ENCODE measurements at regions not wholly inside any gene's neighbourhood (a gene's known extent, or its start where the extent isn't known, plus 50 kb on each side); places are given as distances from the start of the nearest gene placed in this dataset.
"Not testable (repeated sequence)": the region's sequence is repeated elsewhere in the genome, so short reads cannot be mapped to it uniquely, and the experiment has no call there.

DNA sequence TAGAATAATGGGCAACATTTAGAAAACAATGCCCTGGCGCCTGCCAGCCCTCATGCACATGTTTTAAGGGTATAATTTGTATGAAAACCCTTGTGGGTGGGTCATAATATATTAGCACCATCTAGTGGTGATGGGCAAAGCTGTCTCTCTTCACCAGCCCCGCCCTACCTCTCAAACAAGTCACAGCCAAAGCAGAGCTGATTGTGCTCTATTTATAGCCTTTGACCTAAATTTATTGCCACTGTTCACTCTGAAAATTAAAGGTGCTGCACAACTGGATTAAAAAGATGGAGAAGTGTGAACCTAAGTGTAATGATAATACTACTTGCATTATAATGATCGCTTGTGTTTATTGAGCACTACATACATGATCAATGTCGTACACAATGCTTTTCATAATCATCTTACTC, 131.9 kb upstream of the ANKH start:
- TF ChIP-seq, protein P1, sequence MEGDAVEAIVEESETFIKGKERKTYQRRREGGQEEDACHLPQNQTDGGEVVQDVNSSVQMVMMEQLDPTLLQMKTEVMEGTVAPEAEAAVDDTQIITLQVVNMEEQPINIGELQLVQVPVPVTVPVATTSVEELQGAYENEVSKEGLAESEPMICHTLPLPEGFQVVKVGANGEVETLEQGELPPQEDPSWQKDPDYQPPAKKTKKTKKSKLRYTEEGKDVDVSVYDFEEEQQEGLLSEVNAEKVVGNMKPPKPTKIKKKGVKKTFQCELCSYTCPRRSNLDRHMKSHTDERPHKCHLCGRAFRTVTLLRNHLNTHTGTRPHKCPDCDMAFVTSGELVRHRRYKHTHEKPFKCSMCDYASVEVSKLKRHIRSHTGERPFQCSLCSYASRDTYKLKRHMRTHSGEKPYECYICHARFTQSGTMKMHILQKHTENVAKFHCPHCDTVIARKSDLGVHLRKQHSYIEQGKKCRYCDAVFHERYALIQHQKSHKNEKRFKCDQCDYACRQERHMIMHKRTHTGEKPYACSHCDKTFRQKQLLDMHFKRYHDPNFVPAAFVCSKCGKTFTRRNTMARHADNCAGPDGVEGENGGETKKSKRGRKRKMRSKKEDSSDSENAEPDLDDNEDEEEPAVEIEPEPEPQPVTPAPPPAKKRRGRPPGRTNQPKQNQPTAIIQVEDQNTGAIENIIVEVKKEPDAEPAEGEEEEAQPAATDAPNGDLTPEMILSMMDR (IDR thresholded peaks at IDR 0.05): peak; percentile 71
- no peak overlapping the region for H3K27ac ChIP-seq
- no peak for DNase-seq (ENCODE audit: low spot score)
- H3K4me3 ChIP-seq: no peak overlapping the region

DNA sequence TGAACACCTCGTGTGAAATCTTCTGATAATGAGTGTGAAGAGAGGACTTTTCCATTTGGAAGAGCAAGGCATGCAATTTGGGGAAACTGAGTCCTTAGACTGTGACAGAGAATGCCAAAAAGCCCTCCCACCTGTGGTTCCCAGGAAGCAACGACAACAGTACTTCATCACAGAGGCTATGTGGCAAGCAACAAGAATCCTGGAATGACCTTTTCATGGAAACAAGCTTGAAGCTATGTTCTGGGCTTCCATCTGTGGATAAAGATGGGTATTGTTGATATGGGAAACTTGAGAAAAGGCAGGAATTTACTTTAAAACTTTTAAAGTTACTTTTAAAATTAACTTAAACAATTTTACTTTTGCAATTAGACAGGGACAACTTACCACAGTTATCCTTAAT, 131.2 kb upstream of the ANKH start:
- Histone ChIP-seq H3K4me3 (no peak overlapping the region), H3K27ac (no peak overlapping the region)
- TF ChIP-seq, protein P1 (IDR thresholded peaks at IDR 0.05): no peak
- no peak for DNase-seq (ENCODE audit: low spot score)

DNA sequence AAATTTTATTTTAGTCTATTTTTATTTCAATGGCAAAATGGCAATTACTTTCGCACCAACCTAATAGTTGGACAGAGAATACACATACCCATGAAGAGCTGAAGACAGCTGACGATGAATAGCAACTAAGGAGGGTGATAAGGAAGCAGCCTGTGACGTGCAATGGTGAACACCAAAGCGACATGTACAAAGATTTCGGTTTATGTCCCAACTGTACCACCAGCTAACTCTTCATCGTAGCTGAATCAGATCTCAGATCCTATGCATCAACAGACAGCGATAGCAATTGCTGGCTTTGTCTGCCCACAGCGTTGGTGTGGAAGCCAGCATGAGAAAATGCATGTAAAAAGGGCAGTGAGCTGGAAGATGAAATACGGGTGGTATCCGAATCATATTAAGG, 130.6 kb upstream of the ANKH start:
- Histone ChIP-seq H3K4me3 (no peak overlapping the region), H3K27ac (no peak overlapping the region)
- TF ChIP-seq, protein P1 (IDR thresholded peaks at IDR 0.05): no peak
- DNase-seq (ENCODE audit: low spot score): no peak

DNA sequence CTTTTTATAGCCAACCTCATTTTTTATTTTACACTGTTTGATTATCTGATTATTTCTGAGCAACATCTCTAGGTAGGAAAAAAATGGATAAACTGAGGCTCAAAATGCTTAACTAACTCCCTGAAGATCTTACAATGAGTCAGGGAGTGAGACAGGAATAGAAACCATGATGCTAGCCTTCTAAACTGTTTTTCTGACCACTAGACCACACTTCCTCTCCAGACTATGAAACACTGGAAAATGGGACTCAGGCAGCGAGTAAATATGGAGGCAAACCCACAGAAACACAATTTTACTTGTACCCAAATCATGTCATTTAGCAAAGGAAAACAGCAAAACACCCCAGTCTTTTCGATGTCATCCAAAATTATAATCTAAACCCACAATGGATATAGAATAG, 129.9 kb upstream of the ANKH start:
- DNase-seq (ENCODE audit: low spot score): no peak
- TF ChIP-seq, protein P1 (IDR thresholded peaks at IDR 0.05): no peak
- H3K27ac ChIP-seq: no peak overlapping the region
- no peak overlapping the region for H3K4me3 ChIP-seq

DNA sequence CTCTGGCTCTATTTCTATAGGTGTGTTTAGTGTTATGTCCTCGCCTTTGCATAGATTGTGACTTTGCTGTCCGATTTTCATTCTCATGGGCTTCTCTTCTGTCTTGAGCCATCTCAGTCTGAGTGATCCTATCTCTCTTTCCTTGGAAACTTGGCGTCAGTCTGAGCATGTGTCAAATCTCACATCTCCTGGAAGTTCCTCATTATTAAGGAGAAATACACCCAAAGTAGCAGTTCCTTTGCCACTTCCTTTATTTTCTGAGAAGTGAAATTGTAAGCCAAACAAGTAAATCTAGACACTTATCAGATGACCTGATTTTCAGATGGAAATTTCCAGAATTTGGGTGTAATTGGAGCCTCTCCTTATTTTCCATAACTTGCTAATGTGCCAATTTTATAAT, 126.9 kb upstream of the ANKH start:
- Histone ChIP-seq H3K27ac (no peak overlapping the region), H3K4me3 (no peak overlapping the region)
- TF ChIP-seq, protein P1 (IDR thresholded peaks at IDR 0.05): no peak
- DNase-seq (ENCODE audit: low spot score): no peak

DNA sequence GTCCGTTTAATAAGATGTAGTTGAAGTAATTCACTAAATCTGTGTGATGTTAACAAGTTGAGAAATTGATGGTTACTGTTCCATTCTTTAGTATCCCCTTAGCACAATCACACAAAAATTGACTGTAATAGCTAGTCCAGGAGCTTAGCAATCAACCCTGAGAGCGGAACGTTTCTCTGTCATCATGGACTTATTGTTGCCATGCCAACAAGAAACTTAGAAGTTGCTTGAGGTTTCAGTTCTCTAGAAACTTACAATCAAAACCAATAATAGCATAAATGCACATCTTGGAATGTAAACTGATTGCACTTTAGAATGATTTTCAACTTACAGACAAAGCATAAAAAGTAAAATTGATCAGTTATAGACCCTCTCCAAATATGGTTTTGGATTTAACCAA, 125.4 kb upstream of the ANKH start:
- no peak for DNase-seq (ENCODE audit: low spot score)
- Histone ChIP-seq H3K4me3 (no peak overlapping the region), H3K27ac (no peak overlapping the region)
- TF ChIP-seq, protein P1 (IDR thresholded peaks at IDR 0.05): no peak

DNA sequence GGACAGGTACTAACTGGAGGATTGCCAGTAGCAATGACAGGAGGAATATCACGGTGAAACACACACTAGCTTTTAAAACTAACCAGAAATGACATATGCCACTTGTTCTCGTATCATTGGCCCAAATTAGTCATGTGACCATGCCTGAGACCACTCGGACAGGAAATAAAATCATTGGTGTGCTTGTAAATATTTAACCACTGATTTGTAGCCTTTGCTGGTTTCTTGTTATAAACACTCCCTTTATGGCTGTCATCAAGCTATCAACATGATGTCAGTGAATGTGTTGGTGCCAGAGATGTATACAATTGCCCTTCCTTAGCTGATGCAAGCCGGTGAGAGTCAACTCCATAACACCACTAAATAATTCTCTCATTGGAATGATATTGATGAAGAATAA, 123.7 kb upstream of the ANKH start:
- no peak for DNase-seq (ENCODE audit: low spot score)
- TF ChIP-seq, protein P1 (IDR thresholded peaks at IDR 0.05): no peak
- no peak overlapping the region for H3K4me3 ChIP-seq
- H3K27ac ChIP-seq: no peak overlapping the region

DNA sequence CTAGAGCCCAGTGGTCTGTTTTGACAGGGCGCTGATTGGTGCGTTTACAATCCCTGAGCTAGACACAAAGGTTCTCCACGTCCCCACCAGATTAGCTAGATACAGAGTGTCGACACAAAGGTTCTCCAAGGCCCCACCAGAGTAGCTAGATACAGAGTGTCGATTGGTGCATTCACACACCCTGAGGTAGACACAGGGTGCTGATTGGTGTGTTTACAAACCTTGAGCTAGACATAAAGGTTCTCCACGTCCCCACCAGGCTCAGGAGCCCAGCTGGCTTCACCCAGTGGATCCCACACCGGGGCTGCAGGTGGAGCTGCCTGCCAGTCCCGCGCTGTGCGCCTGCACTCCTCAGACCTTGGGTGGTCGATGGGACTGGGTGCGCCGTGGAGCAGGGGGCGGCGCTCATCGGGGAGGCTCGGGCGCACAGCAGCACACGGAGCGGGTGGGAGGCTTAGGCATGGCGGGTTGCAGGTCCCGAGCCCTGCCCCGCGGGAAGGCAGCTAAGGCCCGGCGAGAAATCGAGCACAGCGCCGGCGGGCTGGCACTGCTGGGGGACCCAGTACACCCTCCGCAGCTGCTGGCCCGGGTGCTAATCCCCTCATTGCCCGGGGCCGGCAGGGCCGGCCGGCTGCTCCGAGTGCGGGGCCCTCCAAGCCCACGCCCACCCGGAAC, 122.0 kb upstream of the ANKH start:
- peak overlapping the region; percentile 37 for H3K4me3 ChIP-seq
- H3K27ac ChIP-seq: not testable (repeated sequence)

DNA sequence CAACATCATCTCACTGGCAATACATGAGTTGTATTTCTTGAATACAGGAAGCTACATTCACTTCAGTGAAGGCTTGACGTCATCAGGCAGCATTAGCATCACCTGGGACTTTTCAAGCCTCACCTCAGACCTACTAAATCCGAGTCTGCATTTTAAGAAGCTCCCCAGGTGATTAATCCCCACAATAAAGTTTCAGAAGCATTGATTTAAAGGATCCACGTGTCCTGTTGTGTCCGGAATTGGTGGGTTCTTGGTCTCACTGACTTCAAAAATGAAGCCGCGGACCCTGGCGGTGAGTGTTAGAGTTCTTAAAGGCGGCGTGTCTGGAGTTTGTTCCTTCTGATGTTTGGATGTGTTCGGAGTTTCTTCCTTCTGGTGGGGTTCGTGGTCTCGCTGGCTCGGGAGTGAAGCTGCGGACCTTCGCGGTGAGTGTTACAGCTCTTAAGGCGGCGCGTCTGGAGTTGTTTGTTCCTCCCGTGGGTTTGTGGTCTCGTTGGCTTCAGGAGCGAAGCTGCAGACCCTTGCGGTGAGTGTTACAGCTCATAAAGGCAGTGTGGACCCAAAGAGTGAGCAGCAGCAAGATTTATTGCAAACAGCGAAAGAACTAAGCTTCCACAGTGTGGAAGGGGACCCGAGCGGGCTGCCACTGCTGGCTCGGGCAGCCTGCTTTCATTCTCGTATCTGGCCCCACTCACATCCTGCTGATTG, 121.3 kb upstream of the ANKH start:
- not testable (repeated sequence) for DNase-seq (ENCODE audit: low spot score); H3K27ac ChIP-seq
- peak overlapping the region; percentile 37 for H3K4me3 ChIP-seq

More for the DNA sequence above, 122.0 kb upstream of the ANKH start:
- DNase-seq (ENCODE audit: low spot score): not testable (repeated sequence)

Data from coronary artery (tissue), 2 donors.